Astrocyte (in vitro differentiated cells and primary cell): ENCODE measurements at regions not wholly inside any gene's neighbourhood (a gene's known extent, or its start where the extent isn't known, plus 50 kb on each side); places are given as distances from the start of the nearest gene placed in this dataset.

Source experiments
- DNase-seq: peaks from one replicate; pipeline ENCODE4 v3.0.0-alpha.2; 2010; ENCODE audit warnings: low read depth
- FAIRE-seq: peaks from 2 replicates; lab custom pipeline; 2011; peaks lifted over from hg19 to GRCh38; lab: Jason Lieb, UNC
- H2AFZ ChIP-seq: 2 replicates; pipeline ENCODE4 v1.6.0; 2012; ENCODE audit warnings: low read depth, low read length, inconsistent platforms
- H3K27ac ChIP-seq: 2 replicates; pipeline ENCODE4 v1.5.1; 2011; ENCODE audit warnings: low read depth, low read length, inconsistent platforms
- H3K27me3 ChIP-seq: 2 replicates; pipeline ENCODE4 v1.6.0; 2011; ENCODE audit warnings: low read length, inconsistent platforms; ENCODE audit not compliant: insufficient read depth
- H3K36me3 ChIP-seq: 2 replicates; pipeline ENCODE4 v1.5.1; 2011; ENCODE audit warnings: low read length, inconsistent platforms; ENCODE audit not compliant: insufficient read depth
- H3K4me1 ChIP-seq: 2 replicates; pipeline ENCODE4 v1.5.1; 2011; ENCODE audit warnings: low read length, inconsistent platforms; ENCODE audit not compliant: insufficient read depth
- H3K4me2 ChIP-seq: 2 replicates; pipeline ENCODE4 v1.6.0; 2012; ENCODE audit warnings: low read length, inconsistent platforms
- H3K4me3 ChIP-seq: 2 replicates; pipeline ENCODE4 v1.5.1; 2011; ENCODE audit warnings: low read depth, mild to moderate bottlenecking, low read length, inconsistent platforms; ENCODE audit not compliant: insufficient read depth
- H3K79me2 ChIP-seq: 2 replicates; pipeline ENCODE4 v1.6.0; 2012; ENCODE audit warnings: mild to moderate bottlenecking, low read length, inconsistent platforms; ENCODE audit not compliant: insufficient read depth
- H3K9ac ChIP-seq: 2 replicates; pipeline ENCODE4 v1.6.0; 2012; ENCODE audit warnings: mild to moderate bottlenecking, low read length, inconsistent platforms
- H3K9me3 ChIP-seq: 2 replicates; pipeline ENCODE4 v1.5.1; 2012; ENCODE audit warnings: low read depth, mild to moderate bottlenecking, low read length, inconsistent platforms; ENCODE audit not compliant: insufficient read depth
- H4K20me1 ChIP-seq: 2 replicates; pipeline ENCODE4 v1.6.0; 2012; ENCODE audit warnings: low read length, inconsistent platforms; ENCODE audit not compliant: insufficient read depth
- H3K27ac Mint-ChIP-seq: one replicate; pipeline ENCODE4 v1.8.0; 2021; ENCODE audit warnings: mild to moderate bottlenecking, mixed read lengths; ENCODE audit not compliant: unreplicated experiment
- H3K27me3 Mint-ChIP-seq: one replicate; pipeline ENCODE4 v1.8.0; 2021; ENCODE audit warnings: low read depth, mixed read lengths; ENCODE audit not compliant: unreplicated experiment
- H3K36me3 Mint-ChIP-seq: one replicate; pipeline ENCODE4 v1.8.0; 2021; ENCODE audit warnings: low read depth, mixed read lengths; ENCODE audit not compliant: unreplicated experiment
- H3K4me1 Mint-ChIP-seq: one replicate; pipeline ENCODE4 v1.8.0; 2021; ENCODE audit warnings: low read depth, mixed read lengths; ENCODE audit not compliant: unreplicated experiment
- H3K4me3 Mint-ChIP-seq: one replicate; pipeline ENCODE4 v1.8.0; 2021; ENCODE audit warnings: mild to moderate bottlenecking, moderate library complexity, mixed read lengths; ENCODE audit not compliant: unreplicated experiment
- H3K9me3 Mint-ChIP-seq: one replicate; pipeline ENCODE4 v1.8.0; 2021; ENCODE audit warnings: mild to moderate bottlenecking, mixed read lengths; ENCODE audit not compliant: unreplicated experiment
- CTCF ChIP-seq: IDR thresholded peaks from 2 replicates; pipeline ENCODE4 v1.5.1; 2011; ENCODE audit warnings: low read depth, mild to moderate bottlenecking, inconsistent platforms, low read length, moderate library complexity; ENCODE audit not compliant: insufficient read depth
- EZH2 ChIP-seq: IDR thresholded peaks from 2 replicates; pipeline ENCODE4 v1.6.1; 2012; ENCODE audit warnings: mild to moderate bottlenecking, low read length, inconsistent platforms; ENCODE audit not compliant: insufficient read depth

- Mint-ChIP-seq H3K4me1 (peaks cover 44% of the 10 kb centered on the region), H3K9me3 (peaks cover under 1% of the 10 kb centered on the region), H3K36me3 (peaks cover 2% of the 10 kb centered on the region), H3K27me3 (no peaks in the 10 kb centered on the region), H3K27ac (peak overlapping the region; percentile 89), H3K4me3 (no peak overlapping the region)
- Histone ChIP-seq H3K4me3 (no peak overlapping the region), H3K9ac (peak overlapping the region; percentile 73), H3K4me2 (peak overlapping the region; percentile 66), H3K27ac (peak overlapping the region; percentile 94), H3K9me3 (no peaks in the 10 kb centered on the region), H2AFZ (no peak overlapping the region), H3K79me2 (no peaks in the 10 kb centered on the region), H4K20me1 (no peaks in the 10 kb centered on the region), H3K36me3 (no peaks in the 10 kb centered on the region), H3K27me3 (no peaks in the 10 kb centered on the region), H3K4me1 (peaks cover 34% of the 10 kb centered on the region)
- TF ChIP-seq EZH2 (no peak), CTCF (no peak)
- DNase-seq (peak; percentile 85), FAIRE-seq (peak; percentile 90)
Measured at GRCh38 chr2:215692387-215693079, 256.7 kb upstream of the FN1 start.

GRCh38 chr2:215691346-215691745, 255.5 kb upstream of the FN1 start:
- H3K27me3 Mint-ChIP-seq = no peaks in the 10 kb centered on the region
- H3K4me1 Mint-ChIP-seq = peaks cover 47% of the 10 kb centered on the region

More at GRCh38 chr2:215691346-215691745, 255.5 kb upstream of the FN1 start:
- Histone ChIP-seq H4K20me1 (no peaks in the 10 kb centered on the region), H3K4me1 (peaks cover 34% of the 10 kb centered on the region), H3K27me3 (no peaks in the 10 kb centered on the region), H3K36me3 (no peaks in the 10 kb centered on the region), H2AFZ (no peak overlapping the region), H3K4me2 (no peak overlapping the region), H3K9me3 (no peaks in the 10 kb centered on the region), H3K27ac (peak overlapping the region; percentile 94), H3K4me3 (no peak overlapping the region), H3K9ac (peak overlapping the region; percentile 73), H3K79me2 (no peaks in the 10 kb centered on the region)
- Mint-ChIP-seq H3K27ac (peak overlapping the region; percentile 89), H3K4me3 (no peak overlapping the region), H3K9me3 (no peaks in the 10 kb centered on the region), H3K36me3 (peaks cover 2% of the 10 kb centered on the region)
- TF ChIP-seq EZH2 = no peak
- no peak for TF ChIP-seq CTCF
- DNase-seq = no peak
- FAIRE-seq = no peak
